ENCODE measurements at regions not wholly inside any gene's neighbourhood (a gene's known extent, or its start where the extent isn't known, plus 50 kb on each side); places are given as distances from the start of the nearest gene placed in this dataset.

GRCh38 chr2:111247491-111247890 lies 126.8 kb downstream of the BCL2L11 start (continued):
- no peak for TF ChIP-seq CHD7 (IDR thresholded peaks at IDR 0.05; ENCODE audit: insufficient replicate concordance, low read length)
- TF ChIP-seq CEBPB (IDR thresholded peaks at IDR 0.05; ENCODE audit: low read depth, low read length) = no peak
- no peak for TF ChIP-seq NANOG (IDR thresholded peaks at IDR 0.05; ENCODE audit: insufficient read depth, low read depth, low read length, poor library complexity, severe bottlenecking)
- no peak for TF ChIP-seq KDM1A (IDR thresholded peaks at IDR 0.05; ENCODE audit: borderline replicate concordance, low read length)

Data from H1 (cell line).